Gastrocnemius medialis (tissue), 4 donors: ENCODE measurements at regions not wholly inside any gene's neighbourhood (a gene's known extent, or its start where the extent isn't known, plus 50 kb on each side); places are given as distances from the start of the nearest gene placed in this dataset.

ENCODE experiments used
- ATAC-seq, 2 donors: fragments of 150-250 bp; one replicate each; pipeline ENCODE4 v1.9.1; 2016
- DNase-seq, 2 donors: peaks; one replicate each; pipeline ENCODE4 v3.0.0-alpha.2; 2019
- H3K27ac ChIP-seq, 4 donors: fragments of 200-600 bp; sonication (generic); 1 replicate in 1 of 4; 2 replicates in 3 of 4; pipeline ENCODE4 v1.5.1; 2016 to 2018; ENCODE audit warnings: mild to moderate bottlenecking in 2 of 4, moderate library complexity in 1 of 4
- H3K27me3 ChIP-seq, 3 donors: fragments of 200-600 bp; sonication (generic) in 2 of 3; 1 replicate in 1 of 3; 2 replicates in 2 of 3; pipeline versions ENCODE4 v1.5.1 to v1.6.0; 2016 to 2019; ENCODE audit warnings: mild to moderate bottlenecking in 1 of 3, moderate library complexity in 1 of 3
- H3K36me3 ChIP-seq, 2 donors: fragments of 200-600 bp; sonication (generic) in 1 of 2; one replicate each; pipeline ENCODE4 v1.5.1; 2017 to 2018
- H3K4me1 ChIP-seq, 2 donors: fragments of 200-600 bp; sonication (generic) in 1 of 2; one replicate each; pipeline ENCODE4 v1.5.1; 2016 to 2017; ENCODE audit warnings: mild to moderate bottlenecking in 2 of 2
- H3K4me3 ChIP-seq, 4 donors: fragments of 200-600 bp; sonication (generic) in 3 of 4; 1 replicate in 1 of 4; 2 replicates in 3 of 4; pipeline ENCODE4 v1.5.1; 2016 to 2019; ENCODE audit warnings: mild to moderate bottlenecking in 2 of 4
- H3K9me3 ChIP-seq, 3 donors: fragments of 200-600 bp; sonication (generic) in 2 of 3; 1 replicate in 1 of 3; 2 replicates in 2 of 3; pipeline ENCODE4 v1.5.1; 2016 to 2019
- POLR2A ChIP-seq, 2 donors: fragments of 450-650 bp; IDR thresholded peaks; one replicate each; pipeline ENCODE4 v1.6.1; 2017; ENCODE audit warnings: antibody characterized with exemption in 2 of 2, mild to moderate bottlenecking in 2 of 2, moderate library complexity in 2 of 2
- in situ Hi-C, 4 donors: fragments of 200-750 bp; cut with MboI; loops; one replicate each; pipeline versions ENCODE4 v1.15.0 to v1.8.0; 2017; ENCODE audit warnings: low sequenced_read_pairs in 4 of 4
- intact Hi-C: fragments of 100-400 bp; cut with DNase I; formaldehyde crosslinking; loops from one replicate; pipeline ENCODE4 v1.15.1; 2023; ENCODE audit warnings: low total_unique reads
- TF ChIP-seq, protein P1 (sequence below), 5 experiments: fragments of 450-650 bp in 3 of 5; fragments of 200-600 bp in 2 of 5; sonication (generic) in 2 of 5; IDR thresholded peaks in 4 of 5; conservative IDR thresholded peaks in 1 of 5; 1 replicate in 4 of 5; 2 replicates in 1 of 5; pipeline ENCODE4 v1.5.1; 2016 to 2019; ENCODE audit warnings: antibody characterized with exemption in 5 of 5, mild to moderate bottlenecking in 3 of 5, moderate library complexity in 3 of 5

DNA sequence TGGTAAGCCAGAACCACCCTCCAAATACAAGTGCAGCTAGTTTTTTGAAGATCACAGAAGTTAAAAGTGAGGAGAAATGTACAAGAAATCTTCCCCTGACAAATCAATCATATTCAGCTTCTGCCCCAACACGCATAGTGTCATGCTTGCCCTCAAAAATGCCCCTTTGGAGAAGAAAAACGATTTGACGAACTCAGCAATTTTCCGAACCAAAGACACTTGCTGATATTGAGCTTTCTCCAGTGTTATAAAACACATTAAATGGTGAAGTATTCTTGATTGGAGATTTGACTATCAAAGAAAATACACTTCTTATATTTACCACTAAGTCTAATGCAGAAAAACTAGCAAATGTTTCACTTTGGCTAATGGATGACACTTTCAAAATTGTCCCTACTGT lies 195.5 kb downstream of the ETV1 start:
- DNase-seq (no peak), ATAC-seq (no peak)
- Histone ChIP-seq H3K9me3 (no peaks in the 10 kb centered on the region), H3K36me3 (no peaks in the 10 kb centered on the region), H3K4me1 (no peaks in the 10 kb centered on the region), H3K27me3 (no peaks in the 10 kb centered on the region), H3K4me3 (no peak overlapping the region), H3K27ac (no peak overlapping the region)
- intact Hi-C loops (no loop called here), in situ Hi-C loops (no loop called here)
- TF ChIP-seq, protein P1, sequence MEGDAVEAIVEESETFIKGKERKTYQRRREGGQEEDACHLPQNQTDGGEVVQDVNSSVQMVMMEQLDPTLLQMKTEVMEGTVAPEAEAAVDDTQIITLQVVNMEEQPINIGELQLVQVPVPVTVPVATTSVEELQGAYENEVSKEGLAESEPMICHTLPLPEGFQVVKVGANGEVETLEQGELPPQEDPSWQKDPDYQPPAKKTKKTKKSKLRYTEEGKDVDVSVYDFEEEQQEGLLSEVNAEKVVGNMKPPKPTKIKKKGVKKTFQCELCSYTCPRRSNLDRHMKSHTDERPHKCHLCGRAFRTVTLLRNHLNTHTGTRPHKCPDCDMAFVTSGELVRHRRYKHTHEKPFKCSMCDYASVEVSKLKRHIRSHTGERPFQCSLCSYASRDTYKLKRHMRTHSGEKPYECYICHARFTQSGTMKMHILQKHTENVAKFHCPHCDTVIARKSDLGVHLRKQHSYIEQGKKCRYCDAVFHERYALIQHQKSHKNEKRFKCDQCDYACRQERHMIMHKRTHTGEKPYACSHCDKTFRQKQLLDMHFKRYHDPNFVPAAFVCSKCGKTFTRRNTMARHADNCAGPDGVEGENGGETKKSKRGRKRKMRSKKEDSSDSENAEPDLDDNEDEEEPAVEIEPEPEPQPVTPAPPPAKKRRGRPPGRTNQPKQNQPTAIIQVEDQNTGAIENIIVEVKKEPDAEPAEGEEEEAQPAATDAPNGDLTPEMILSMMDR (IDR thresholded peaks at IDR 0.05 in 4 of 5, conservative IDR thresholded peaks at IDR 0.05 in 1 of 5): no peak
- no peak for TF ChIP-seq POLR2A (IDR thresholded peaks at IDR 0.05)

DNA sequence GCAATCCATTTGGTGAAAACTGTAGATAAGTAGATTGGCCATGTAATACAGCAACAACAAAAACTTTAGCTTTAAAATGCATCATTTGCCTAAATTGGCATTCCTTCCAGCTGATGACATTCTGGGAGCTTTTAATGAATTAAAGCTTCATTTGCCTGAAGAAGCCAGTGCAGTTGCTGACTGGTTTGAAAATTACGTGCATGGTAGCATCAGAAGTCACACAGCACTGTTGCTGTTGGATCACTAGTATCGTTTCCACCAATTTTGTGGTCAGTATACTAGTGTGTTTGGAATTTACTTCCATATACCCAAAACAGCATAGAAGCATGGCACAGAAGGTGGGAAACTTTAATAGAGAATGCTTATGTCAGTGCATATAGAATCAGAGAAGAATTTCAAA lies 194.9 kb downstream of the ETV1 start:
- no peaks in the 10 kb centered on the region for H3K27me3 ChIP-seq
- no peaks in the 10 kb centered on the region for H3K36me3 ChIP-seq
- H3K4me3 ChIP-seq: no peak overlapping the region
- H3K9me3 ChIP-seq: no peaks in the 10 kb centered on the region
- DNase-seq: no peak
- no peaks in the 10 kb centered on the region for H3K4me1 ChIP-seq
- ATAC-seq: no peak
- in situ Hi-C loops (no loop called here), intact Hi-C loops (no loop called here)
- H3K27ac ChIP-seq: no peak overlapping the region
- TF ChIP-seq POLR2A (IDR thresholded peaks at IDR 0.05): no peak
- TF ChIP-seq, protein P1 (IDR thresholded peaks at IDR 0.05 in 4 of 5, conservative IDR thresholded peaks at IDR 0.05 in 1 of 5): no peak

DNA sequence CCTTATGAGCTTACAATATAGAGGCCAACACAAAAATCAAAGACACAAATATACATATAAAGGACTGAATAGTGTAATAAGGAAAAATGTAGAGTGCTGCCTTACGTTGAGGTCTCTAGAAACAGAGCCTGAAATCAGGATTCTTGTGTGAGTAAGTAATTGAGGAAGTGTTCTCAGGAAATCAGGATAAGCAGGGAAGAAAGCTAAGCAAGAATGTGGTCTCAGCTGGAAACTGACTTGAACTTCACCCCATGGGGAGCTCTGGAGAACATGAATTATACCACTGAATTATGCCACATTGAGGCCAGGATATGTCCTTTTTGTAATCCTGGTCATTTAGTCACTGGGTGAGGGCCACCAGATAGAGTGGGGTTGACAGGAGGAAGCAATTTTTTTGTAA lies 191.9 kb downstream of the ETV1 start:
- Histone ChIP-seq H3K36me3 (no peaks in the 10 kb centered on the region), H3K4me1 (no peaks in the 10 kb centered on the region), H3K27ac (no peak overlapping the region), H3K9me3 (no peaks in the 10 kb centered on the region), H3K4me3 (no peak overlapping the region), H3K27me3 (no peaks in the 10 kb centered on the region)
- no peak for ATAC-seq
- intact Hi-C loops: no loop called here
- TF ChIP-seq POLR2A (IDR thresholded peaks at IDR 0.05): no peak
- TF ChIP-seq, protein P1 (IDR thresholded peaks at IDR 0.05 in 4 of 5, conservative IDR thresholded peaks at IDR 0.05 in 1 of 5): no peak
- in situ Hi-C loops: no loop called here
- no peak for DNase-seq

DNA sequence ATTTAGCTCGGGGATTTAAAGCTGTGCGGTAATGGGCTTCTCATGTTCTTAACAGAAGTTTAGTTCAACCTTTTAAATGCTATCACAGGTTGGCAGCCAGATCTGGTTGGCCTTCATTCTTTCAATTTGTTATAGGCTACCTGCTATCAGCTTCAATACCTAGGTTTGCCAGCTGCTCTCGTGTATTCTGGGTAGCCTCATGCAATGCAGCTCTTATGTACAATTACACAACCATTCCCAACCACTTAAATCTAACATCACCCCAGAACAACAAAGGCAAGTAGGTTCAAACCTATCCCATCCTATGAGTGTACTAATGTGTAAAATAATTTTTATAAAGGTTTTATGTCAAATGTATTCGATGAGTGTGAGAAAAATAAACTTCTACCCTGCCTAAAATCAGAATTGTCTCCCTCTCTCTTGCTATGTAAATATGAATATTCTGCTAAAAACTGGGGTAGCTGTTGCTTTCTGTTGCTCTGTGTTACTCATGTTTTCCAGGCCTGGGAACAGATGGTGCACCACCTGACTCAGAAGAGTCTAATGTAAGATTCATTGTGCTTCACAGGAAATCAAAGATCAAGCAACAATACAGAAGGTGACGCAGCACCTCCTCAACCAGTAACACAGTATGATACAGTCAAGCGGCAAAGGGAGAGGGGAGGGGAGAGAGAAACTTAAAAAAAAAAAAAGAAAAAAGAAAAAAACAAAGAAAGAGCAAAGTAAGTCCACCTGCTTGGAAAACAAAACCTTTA lies 188.6 kb downstream of the ETV1 start:
- no peak for DNase-seq
- ATAC-seq: no peak
- intact Hi-C loops: no loop called here
- H3K36me3 ChIP-seq: no peaks in the 10 kb centered on the region
- in situ Hi-C loops: no loop called here
- H3K27me3 ChIP-seq: no peaks in the 10 kb centered on the region
- no peak overlapping the region for H3K4me3 ChIP-seq
- TF ChIP-seq, protein P1 (IDR thresholded peaks at IDR 0.05 in 4 of 5, conservative IDR thresholded peaks at IDR 0.05 in 1 of 5): no peak
- TF ChIP-seq POLR2A (IDR thresholded peaks at IDR 0.05): no peak
- H3K27ac ChIP-seq: no peak overlapping the region
- H3K4me1 ChIP-seq: no peaks in the 10 kb centered on the region
- no peaks in the 10 kb centered on the region for H3K9me3 ChIP-seq

DNA sequence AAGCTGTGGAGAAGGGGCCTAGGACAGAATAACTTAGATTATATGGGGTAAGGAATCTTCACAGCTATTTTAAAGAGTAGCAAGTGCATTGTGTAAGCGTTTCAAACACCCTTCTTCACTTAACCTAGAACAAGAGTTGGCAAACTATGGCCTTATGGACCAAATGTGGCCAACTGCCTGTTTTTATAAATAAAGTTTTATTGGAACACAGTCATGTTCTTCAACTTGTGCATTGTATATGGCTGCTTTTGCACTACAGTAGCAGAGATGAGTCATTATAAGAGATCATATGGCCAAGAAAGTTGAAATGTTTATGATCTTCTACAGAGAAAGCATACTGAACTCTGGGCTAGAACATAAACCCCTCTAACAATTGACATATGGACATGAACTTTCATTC lies 187.8 kb downstream of the ETV1 start:
- ATAC-seq: no peak
- in situ Hi-C loops: no loop called here

More for the DNA sequence above, 187.8 kb downstream of the ETV1 start:
- DNase-seq: no peak
- H3K4me1 ChIP-seq: no peaks in the 10 kb centered on the region
- no peak for TF ChIP-seq POLR2A (IDR thresholded peaks at IDR 0.05)
- TF ChIP-seq, protein P1 (IDR thresholded peaks at IDR 0.05 in 4 of 5, conservative IDR thresholded peaks at IDR 0.05 in 1 of 5): no peak
- H3K9me3 ChIP-seq: no peaks in the 10 kb centered on the region
- no peak overlapping the region for H3K27ac ChIP-seq
- H3K4me3 ChIP-seq: no peak overlapping the region
- H3K36me3 ChIP-seq: no peaks in the 10 kb centered on the region
- intact Hi-C loops: no loop called here
- no peaks in the 10 kb centered on the region for H3K27me3 ChIP-seq
